Hepatocyte (in vitro differentiated cells): ENCODE measurements at regions not wholly inside any gene's neighbourhood (a gene's known extent, or its start where the extent isn't known, plus 50 kb on each side); places are given as distances from the start of the nearest gene placed in this dataset.
"Not testable (repeated sequence)": the region's sequence is repeated elsewhere in the genome, so short reads cannot be mapped to it uniquely, and the experiment has no call there.

Experiments
- DNase-seq: peaks from one replicate; pipeline ENCODE4 v3.0.0-alpha.2; 2016; ENCODE audit warnings: low spot score
- H2AFZ ChIP-seq: fragments of 200-600 bp; sonication (generic); 2 replicates; pipeline ENCODE4 v1.6.0; 2016; ENCODE audit warnings: antibody characterized with exemption, mild to moderate bottlenecking
- H3K27ac ChIP-seq: fragments of 200-600 bp; sonication (generic); 2 replicates; pipeline ENCODE4 v1.5.1; 2016; ENCODE audit warnings: mild to moderate bottlenecking
- H3K27me3 ChIP-seq: fragments of 200-600 bp; sonication (generic); 2 replicates; pipeline ENCODE4 v1.6.1; 2016
- H3K36me3 ChIP-seq: fragments of 200-600 bp; sonication (generic); replicated peaks from 2 replicates; pipeline ENCODE4 v1.5.1; 2016; ENCODE audit warnings: low read depth; ENCODE audit not compliant: insufficient read depth
- H3K4me1 ChIP-seq: fragments of 200-600 bp; sonication (generic); 2 replicates; pipeline ENCODE4 v1.5.1; 2016; ENCODE audit warnings: mild to moderate bottlenecking, moderate library complexity; ENCODE audit not compliant: insufficient read depth
- H3K4me2 ChIP-seq: fragments of 200-600 bp; sonication (generic); 2 replicates; pipeline ENCODE4 v1.6.0; 2016
- H3K4me3 ChIP-seq: fragments of 200-600 bp; sonication (generic); 2 replicates; pipeline ENCODE4 v1.5.1; 2016; ENCODE audit warnings: mild to moderate bottlenecking
- H3K79me2 ChIP-seq: fragments of 200-600 bp; sonication (generic); 2 replicates; pipeline ENCODE4 v1.6.0; 2017; ENCODE audit warnings: mild to moderate bottlenecking
- H3K9me2 ChIP-seq: fragments of 200-600 bp; sonication (generic); replicated peaks from 2 replicates; pipeline ENCODE4 v1.6.0; 2017; ENCODE audit warnings: mild to moderate bottlenecking; ENCODE audit not compliant: insufficient read depth
- H3K9me3 ChIP-seq: fragments of 200-600 bp; sonication (generic); 2 replicates; pipeline ENCODE4 v1.5.1; 2016; ENCODE audit warnings: low read depth, mild to moderate bottlenecking
- H4K20me1 ChIP-seq: fragments of 200-600 bp; sonication (generic); 2 replicates; pipeline ENCODE4 v1.6.0; 2016; ENCODE audit warnings: mild to moderate bottlenecking; ENCODE audit not compliant: insufficient read depth, poor library complexity, severe bottlenecking
- EZH2 ChIP-seq: fragments of 200-600 bp; sonication (generic); IDR thresholded peaks from 2 replicates; pipeline ENCODE4 v1.6.1; 2016; ENCODE audit warnings: antibody characterized with exemption, mild to moderate bottlenecking, borderline replicate concordance
- EZH2phosphoT487 ChIP-seq: fragments of 200-600 bp; sonication (generic); IDR thresholded peaks from one replicate; pipeline ENCODE4 v1.6.1; 2018; ENCODE audit warnings: antibody characterized with exemption, mild to moderate bottlenecking, low read depth, moderate library complexity; ENCODE audit not compliant: unreplicated experiment, severe bottlenecking
- WGBS: methylation state at CpG from one replicate; pipeline ENCODE4 v1.1.6; 2016; ENCODE audit warnings: low lambda C conversion rate; ENCODE audit errors: missing lambda C conversion rate; 5-methylcytosine and 5-hydroxymethylcytosine counted together
- TF ChIP-seq, protein P1 (sequence below): fragments of 200-600 bp; sonication (generic); IDR thresholded peaks from 2 replicates; pipeline ENCODE4 v1.5.1; 2016; ENCODE audit warnings: antibody characterized with exemption, mild to moderate bottlenecking; ENCODE audit not compliant: poor library complexity

DNA sequence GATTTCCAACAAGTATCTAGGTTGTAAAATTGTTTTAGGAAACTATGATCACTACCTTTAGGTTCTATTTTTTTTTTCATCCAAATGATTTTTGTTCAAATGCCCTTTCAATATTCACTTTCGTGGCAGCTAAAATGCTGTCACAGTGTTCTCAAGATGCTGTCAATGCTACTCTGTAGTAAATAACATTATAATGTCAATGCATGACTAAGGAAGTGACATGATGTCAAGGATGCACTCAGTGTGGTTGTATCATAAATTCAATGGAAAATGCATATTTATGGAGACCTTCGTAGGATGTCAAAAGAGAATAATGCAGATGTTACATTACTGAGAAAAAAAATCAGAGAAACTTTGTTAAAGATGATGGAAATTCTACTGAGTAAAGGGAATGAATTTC, 673.8 kb downstream of the ANKRD7 start:
- H3K27ac ChIP-seq, result no peak overlapping the region
- no peaks in the 10 kb centered on the region for H3K79me2 ChIP-seq
- TF ChIP-seq, protein P1, sequence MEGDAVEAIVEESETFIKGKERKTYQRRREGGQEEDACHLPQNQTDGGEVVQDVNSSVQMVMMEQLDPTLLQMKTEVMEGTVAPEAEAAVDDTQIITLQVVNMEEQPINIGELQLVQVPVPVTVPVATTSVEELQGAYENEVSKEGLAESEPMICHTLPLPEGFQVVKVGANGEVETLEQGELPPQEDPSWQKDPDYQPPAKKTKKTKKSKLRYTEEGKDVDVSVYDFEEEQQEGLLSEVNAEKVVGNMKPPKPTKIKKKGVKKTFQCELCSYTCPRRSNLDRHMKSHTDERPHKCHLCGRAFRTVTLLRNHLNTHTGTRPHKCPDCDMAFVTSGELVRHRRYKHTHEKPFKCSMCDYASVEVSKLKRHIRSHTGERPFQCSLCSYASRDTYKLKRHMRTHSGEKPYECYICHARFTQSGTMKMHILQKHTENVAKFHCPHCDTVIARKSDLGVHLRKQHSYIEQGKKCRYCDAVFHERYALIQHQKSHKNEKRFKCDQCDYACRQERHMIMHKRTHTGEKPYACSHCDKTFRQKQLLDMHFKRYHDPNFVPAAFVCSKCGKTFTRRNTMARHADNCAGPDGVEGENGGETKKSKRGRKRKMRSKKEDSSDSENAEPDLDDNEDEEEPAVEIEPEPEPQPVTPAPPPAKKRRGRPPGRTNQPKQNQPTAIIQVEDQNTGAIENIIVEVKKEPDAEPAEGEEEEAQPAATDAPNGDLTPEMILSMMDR, result no peak
- no peak for TF ChIP-seq EZH2
- TF ChIP-seq EZH2phosphoT487, result no peak
- H4K20me1 ChIP-seq, result no peaks in the 10 kb centered on the region
- H2AFZ ChIP-seq, result no peak overlapping the region
- H3K4me2 ChIP-seq, result no peak overlapping the region
- WGBS, result 98% methylated on average over 2 of the region's 2 CpGs
- H3K4me3 ChIP-seq, result no peak overlapping the region
- no peaks in the 10 kb centered on the region for H3K9me3 ChIP-seq
- H3K9me2 ChIP-seq, result no peaks in the 10 kb centered on the region
- no peaks in the 10 kb centered on the region for H3K4me1 ChIP-seq
- no peaks in the 10 kb centered on the region for H3K36me3 ChIP-seq
- H3K27me3 ChIP-seq, result no peaks in the 10 kb centered on the region
- no peak for DNase-seq

DNA sequence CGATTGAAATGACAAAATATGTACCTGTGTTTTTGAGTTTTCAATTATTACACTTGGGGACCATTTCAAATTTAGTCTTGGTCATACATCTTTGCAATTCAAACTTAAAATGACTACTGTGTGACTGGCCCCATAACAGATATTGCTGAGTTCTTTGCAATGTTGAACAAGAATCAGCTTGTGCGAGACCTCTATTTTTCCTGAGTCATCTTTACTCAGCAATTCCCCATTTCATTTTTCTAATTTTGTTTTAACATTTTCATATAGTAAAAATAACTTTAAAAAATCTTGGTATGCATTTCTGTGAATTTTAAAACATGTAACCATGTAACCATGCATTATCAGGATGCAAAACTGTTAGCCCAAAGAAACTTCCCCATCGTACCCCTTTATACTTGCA, 678.1 kb downstream of the ANKRD7 start:
- 93% methylated on average over 3 of the region's 3 CpGs for whole genome bisulfite sequencing
- H3K4me1 ChIP-seq, result no peaks in the 10 kb centered on the region
- no peak for DNase-seq
- no peaks in the 10 kb centered on the region for H3K9me3 ChIP-seq
- no peak overlapping the region for H3K4me3 ChIP-seq
- TF ChIP-seq EZH2, result no peak
- no peak for TF ChIP-seq EZH2phosphoT487
- TF ChIP-seq, protein P1, result no peak
- no peaks in the 10 kb centered on the region for H3K27me3 ChIP-seq
- no peaks in the 10 kb centered on the region for H3K9me2 ChIP-seq
- no peaks in the 10 kb centered on the region for H3K79me2 ChIP-seq
- no peak overlapping the region for H2AFZ ChIP-seq
- H3K27ac ChIP-seq, result no peak overlapping the region
- no peaks in the 10 kb centered on the region for H4K20me1 ChIP-seq
- H3K4me2 ChIP-seq, result no peak overlapping the region
- H3K36me3 ChIP-seq, result no peaks in the 10 kb centered on the region

DNA sequence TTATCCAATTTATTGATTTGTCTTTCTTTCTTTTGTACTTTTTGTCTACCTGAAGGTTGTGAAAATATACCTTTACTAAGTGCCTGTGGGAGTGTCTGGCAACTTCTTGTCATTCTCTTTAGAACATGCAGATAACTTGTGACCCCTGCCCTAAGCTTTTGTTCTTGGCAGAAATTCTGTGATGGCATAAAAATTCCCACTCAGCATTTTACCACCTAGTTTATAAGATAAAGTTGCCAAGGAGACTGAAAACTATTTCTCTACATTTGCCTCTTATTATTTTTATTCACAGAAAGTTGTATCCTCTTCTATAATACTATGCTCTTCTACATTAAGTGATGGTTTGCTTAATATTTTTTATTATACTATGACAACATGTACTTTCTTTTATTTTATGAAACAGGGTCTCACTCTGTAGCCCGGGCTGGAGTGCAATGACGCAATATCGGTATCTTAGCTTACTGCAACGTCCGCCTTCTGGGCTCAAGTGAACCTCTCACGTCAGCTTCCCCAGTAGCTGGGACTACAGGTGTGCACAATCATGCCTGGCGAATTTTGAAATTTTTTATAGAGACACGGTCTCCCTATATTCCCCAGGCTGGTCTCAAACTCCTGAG, 683.5 kb downstream of the ANKRD7 start:
- Histone ChIP-seq H2AFZ (no peak overlapping the region), H3K79me2 (no peaks in the 10 kb centered on the region), H3K27ac (no peak overlapping the region), H3K4me1 (no peaks in the 10 kb centered on the region), H3K4me3 (no peak overlapping the region), H4K20me1 (no peaks in the 10 kb centered on the region), H3K27me3 (no peaks in the 10 kb centered on the region), H3K4me2 (no peak overlapping the region), H3K9me2 (no peaks in the 10 kb centered on the region), H3K9me3 (no peaks in the 10 kb centered on the region), H3K36me3 (no peaks in the 10 kb centered on the region)
- no peak for DNase-seq
- 91% methylated on average over 8 of the region's 8 CpGs for whole genome bisulfite sequencing
- TF ChIP-seq EZH2, result no peak
- no peak for TF ChIP-seq EZH2phosphoT487
- TF ChIP-seq, protein P1, result no peak

DNA sequence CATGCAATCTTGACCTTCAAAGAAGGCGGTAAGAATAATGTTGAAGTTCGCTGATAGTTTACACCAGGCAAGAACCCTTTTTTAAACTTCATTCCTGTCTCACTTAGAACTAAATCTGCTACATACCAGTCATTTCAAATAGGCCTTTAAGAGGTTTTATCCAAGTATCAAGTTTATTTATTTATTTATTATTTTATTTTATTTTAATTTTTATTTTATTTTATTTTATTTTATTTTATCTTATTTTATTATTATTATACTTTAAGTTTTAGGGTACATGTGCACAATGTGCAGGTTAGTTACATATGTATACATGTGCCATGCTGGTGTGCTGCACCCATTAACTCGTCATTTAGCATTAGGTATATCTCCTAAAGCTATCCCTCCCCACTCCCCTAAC, 691.6 kb downstream of the ANKRD7 start:
- not testable (repeated sequence) for H4K20me1 ChIP-seq, H3K27ac ChIP-seq, H3K36me3 ChIP-seq, H2AFZ ChIP-seq, H3K4me3 ChIP-seq, H3K4me2 ChIP-seq, DNase-seq, H3K9me3 ChIP-seq, H3K27me3 ChIP-seq, H3K79me2 ChIP-seq, H3K9me2 ChIP-seq, H3K4me1 ChIP-seq
- over 99% methylated on average over 3 of the region's 3 CpGs for WGBS
